AG04450 (cell line): ENCODE measurements at regions not wholly inside any gene's neighbourhood (a gene's known extent, or its start where the extent isn't known, plus 50 kb on each side); places are given as distances from the start of the nearest gene placed in this dataset.

ENCODE experiments used
- CTCF ChIA-PET: fragments of 300-600, 350-600 bp; formaldehyde crosslinking; extraction: SDS; loops from one replicate; lab custom pipeline; 2022; ENCODE audit warnings: antibody characterized with exemption, inconsistent platforms; lab: Charles Lee
- POLR2A ChIA-PET: fragments of 350-600 bp; formaldehyde crosslinking; extraction: SDS; loops from one replicate; lab custom pipeline; 2021; ENCODE audit warnings: antibody characterized with exemption, inconsistent platforms; lab: Yijun Ruan, JAX
- DNase-seq: peaks from one replicate; pipeline ENCODE4 v3.0.0-alpha.2; 2011; ENCODE audit warnings: low read depth, low spot score
- H3K27ac ChIP-seq: one replicate; pipeline ENCODE4 v1.5.1; 2012; ENCODE audit warnings: low read depth, low read length, control low read depth
- H3K27me3 ChIP-seq: one replicate; pipeline ENCODE4 v1.6.0; 2012; ENCODE audit warnings: low read length; ENCODE audit not compliant: control insufficient read depth, insufficient read depth
- H3K4me3 ChIP-seq: 2 replicates; pipeline ENCODE4 v1.5.1; 2011; ENCODE audit warnings: mild to moderate bottlenecking, low read depth, low read length, control low read depth
- H3K9me3 ChIP-seq: 2 replicates; pipeline ENCODE4 v1.5.1; 2012; ENCODE audit warnings: low read length; ENCODE audit not compliant: control insufficient read depth, insufficient read depth
- TF ChIP-seq, protein P1 (sequence below): IDR thresholded peaks from 2 replicates; pipeline ENCODE4 v1.5.1; 2011; ENCODE audit warnings: low read depth, low read length, control low read depth, inconsistent platforms

- TF ChIP-seq, protein P1, sequence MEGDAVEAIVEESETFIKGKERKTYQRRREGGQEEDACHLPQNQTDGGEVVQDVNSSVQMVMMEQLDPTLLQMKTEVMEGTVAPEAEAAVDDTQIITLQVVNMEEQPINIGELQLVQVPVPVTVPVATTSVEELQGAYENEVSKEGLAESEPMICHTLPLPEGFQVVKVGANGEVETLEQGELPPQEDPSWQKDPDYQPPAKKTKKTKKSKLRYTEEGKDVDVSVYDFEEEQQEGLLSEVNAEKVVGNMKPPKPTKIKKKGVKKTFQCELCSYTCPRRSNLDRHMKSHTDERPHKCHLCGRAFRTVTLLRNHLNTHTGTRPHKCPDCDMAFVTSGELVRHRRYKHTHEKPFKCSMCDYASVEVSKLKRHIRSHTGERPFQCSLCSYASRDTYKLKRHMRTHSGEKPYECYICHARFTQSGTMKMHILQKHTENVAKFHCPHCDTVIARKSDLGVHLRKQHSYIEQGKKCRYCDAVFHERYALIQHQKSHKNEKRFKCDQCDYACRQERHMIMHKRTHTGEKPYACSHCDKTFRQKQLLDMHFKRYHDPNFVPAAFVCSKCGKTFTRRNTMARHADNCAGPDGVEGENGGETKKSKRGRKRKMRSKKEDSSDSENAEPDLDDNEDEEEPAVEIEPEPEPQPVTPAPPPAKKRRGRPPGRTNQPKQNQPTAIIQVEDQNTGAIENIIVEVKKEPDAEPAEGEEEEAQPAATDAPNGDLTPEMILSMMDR, result no peak
- no peak for DNase-seq
- no peaks in the 10 kb centered on the region for H3K9me3 ChIP-seq
- no peaks in the 10 kb centered on the region for H3K27me3 ChIP-seq
- H3K4me3 ChIP-seq, result no peak overlapping the region
- ChIA-PET POLR2A (no interaction called here), CTCF (no interaction called here)
- no peak overlapping the region for H3K27ac ChIP-seq
Measured at GRCh38 chr14:71602524-71602923, 329.7 kb upstream of the RGS6 start.

DNA sequence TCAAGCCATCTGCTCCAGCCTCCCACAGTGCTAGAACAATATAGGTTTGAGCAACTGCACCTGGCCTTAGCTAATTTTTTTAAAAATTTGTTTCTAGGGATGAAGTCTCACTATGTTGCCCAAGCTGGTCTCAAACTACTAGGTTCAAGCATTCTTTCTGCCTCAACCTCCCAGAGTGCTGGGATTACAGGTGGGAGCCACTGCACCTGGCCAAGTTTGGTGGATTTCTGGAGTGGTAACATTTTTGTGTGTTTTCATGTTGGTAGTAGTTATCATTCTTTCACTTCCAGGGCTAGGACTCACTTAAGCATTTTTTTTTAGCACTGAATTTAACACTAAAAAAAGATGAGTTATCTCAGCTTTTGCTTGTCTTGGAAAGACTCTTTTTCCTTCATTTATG, 328.0 kb upstream of the RGS6 start:
- Histone ChIP-seq H3K9me3 (no peaks in the 10 kb centered on the region), H3K4me3 (no peak overlapping the region), H3K27ac (no peak overlapping the region), H3K27me3 (no peaks in the 10 kb centered on the region)
- POLR2A ChIA-PET, result no interaction called here
- TF ChIP-seq, protein P1, result no peak
- CTCF ChIA-PET, result no interaction called here
- DNase-seq, result no peak

GRCh38 chr14:71606064-71606463, 326.2 kb upstream of the RGS6 start:
- no peak for DNase-seq
- no peak overlapping the region for H3K27ac ChIP-seq
- no peaks in the 10 kb centered on the region for H3K27me3 ChIP-seq
- no peaks in the 10 kb centered on the region for H3K9me3 ChIP-seq
- POLR2A ChIA-PET, result no interaction called here
- no peak overlapping the region for H3K4me3 ChIP-seq
- TF ChIP-seq, protein P1, result no peak
- CTCF ChIA-PET, result no interaction called here

DNA sequence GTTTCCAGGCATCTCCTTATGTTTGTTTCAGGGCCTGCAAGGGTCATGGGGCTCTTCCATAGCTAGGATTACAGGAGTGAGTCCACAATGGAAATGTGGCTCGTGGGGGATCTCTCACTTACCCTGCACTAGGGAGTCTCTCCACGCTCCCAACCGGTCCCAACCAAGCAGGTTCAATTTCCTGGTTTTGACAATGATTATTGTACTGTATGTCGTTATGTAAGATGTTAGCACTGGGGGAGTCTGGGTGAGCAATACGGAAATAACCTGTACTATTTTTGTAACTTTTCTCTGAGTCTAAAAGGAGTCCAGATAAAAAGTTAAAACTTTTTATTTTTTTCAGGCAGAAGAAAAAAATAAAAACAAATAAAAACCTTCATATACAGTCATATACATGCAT, 325.7 kb upstream of the RGS6 start:
- no peak for DNase-seq
- Histone ChIP-seq H3K4me3 (no peak overlapping the region), H3K9me3 (no peaks in the 10 kb centered on the region), H3K27ac (no peak overlapping the region), H3K27me3 (no peaks in the 10 kb centered on the region)
- ChIA-PET CTCF (no interaction called here), POLR2A (no interaction called here)
- TF ChIP-seq, protein P1, result no peak

DNA sequence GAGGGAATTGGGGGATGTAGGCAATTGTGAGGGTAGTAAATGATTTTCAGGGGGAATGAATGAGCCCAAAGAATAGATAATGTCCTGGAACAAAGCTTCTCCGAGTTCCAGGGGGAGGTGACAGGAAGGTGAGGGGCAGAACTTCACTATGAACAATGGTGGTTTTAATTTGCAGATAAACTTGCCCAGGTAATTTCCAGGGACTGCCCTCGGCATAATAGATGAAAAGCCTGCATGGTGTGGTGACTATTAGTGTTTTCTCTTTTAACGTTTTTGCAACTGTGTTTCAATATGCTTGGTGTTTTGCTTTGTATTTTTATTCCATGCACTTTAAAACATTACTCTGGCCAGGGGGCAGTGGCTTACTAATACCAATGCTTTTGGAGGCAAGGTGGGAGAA, 325.2 kb upstream of the RGS6 start:
- POLR2A ChIA-PET, result no interaction called here
- Histone ChIP-seq H3K4me3 (no peak overlapping the region), H3K9me3 (no peaks in the 10 kb centered on the region), H3K27me3 (no peaks in the 10 kb centered on the region), H3K27ac (no peak overlapping the region)
- CTCF ChIA-PET, result no interaction called here
- TF ChIP-seq, protein P1, result no peak
- DNase-seq, result no peak
